GM21786 (cell line): ENCODE measurements at regions not wholly inside any gene's neighbourhood (a gene's known extent, or its start where the extent isn't known, plus 50 kb on each side); places are given as distances from the start of the nearest gene placed in this dataset.
"Not testable (repeated sequence)": the region's sequence is repeated elsewhere in the genome, so short reads cannot be mapped to it uniquely, and the experiment has no call there.

Experiments
- ATAC-seq: cut with Tn5 transposase; IDR thresholded peaks from one replicate; pipeline ENCODE4 v1.9.1; 2021; ENCODE audit not compliant: unreplicated experiment

DNA sequence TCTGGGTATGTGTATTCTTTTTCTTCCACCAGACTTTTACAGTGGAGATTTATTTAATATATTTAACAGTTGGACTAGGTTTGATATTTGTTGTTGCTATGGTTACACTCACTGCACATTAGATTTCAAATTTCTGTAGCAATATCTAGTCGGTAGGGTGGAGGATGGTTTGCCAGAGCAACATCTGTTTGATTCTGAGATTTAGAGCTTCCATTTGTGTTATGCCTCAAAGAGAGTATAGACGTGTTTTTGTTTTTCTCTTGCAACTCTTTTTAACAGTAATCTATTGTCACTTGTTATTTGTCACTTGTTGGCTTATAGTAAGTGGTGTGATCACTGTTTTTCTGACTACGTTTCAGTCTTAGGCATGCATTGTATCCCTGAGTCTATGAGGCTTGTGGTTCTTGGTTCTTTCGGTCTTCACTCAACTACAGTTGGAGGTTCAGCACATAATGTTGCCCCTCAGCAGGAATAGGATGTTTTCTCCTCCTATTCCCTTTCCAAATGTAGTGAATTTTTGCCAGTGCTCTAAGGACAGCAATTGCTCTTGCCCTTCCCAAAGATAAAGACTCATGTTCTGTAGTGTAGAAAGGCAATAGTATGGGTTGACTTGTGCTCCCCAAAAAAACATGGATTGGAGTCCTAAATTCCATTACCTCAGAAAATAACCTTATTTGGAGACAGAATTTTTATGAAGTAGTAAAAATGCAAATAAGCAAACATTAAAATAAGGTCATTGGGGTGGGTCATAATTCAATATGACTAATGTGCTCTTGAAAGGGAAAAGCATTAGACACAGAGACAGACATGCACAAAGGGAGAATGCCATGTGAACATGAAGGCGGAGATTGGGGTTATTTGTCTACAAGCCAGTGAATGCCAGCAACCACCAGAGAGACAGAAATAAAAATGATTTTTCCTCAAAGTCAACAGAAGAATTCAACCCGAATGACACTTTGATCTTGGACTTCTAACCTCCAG is 692.1 kb downstream of the DIPK2A start:
- ATAC-seq = no peak

DNA sequence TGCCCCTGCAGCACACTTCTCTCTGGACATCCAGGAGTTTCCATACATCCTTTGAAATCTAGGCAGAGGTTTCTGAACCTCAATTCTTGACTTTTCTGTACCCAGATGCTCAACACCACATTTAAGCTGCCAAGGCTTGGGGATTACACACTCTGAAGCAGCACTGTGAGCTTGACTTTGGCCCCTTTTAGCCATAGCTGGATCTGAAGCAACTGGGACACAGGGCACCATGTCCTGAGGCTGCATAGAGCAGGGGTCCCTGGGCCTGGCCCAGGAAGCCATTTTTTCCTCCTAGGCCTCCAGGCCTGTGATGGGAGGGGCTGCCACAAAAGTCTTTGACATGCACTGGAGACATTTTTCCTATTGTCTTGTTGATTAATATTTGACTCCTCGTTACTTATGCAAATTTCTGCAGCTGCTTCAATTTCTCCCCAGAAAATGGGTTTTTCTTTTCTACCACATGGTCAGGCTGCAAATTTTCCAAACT is 694.0 kb downstream of the DIPK2A start:
- no peak for ATAC-seq

DNA sequence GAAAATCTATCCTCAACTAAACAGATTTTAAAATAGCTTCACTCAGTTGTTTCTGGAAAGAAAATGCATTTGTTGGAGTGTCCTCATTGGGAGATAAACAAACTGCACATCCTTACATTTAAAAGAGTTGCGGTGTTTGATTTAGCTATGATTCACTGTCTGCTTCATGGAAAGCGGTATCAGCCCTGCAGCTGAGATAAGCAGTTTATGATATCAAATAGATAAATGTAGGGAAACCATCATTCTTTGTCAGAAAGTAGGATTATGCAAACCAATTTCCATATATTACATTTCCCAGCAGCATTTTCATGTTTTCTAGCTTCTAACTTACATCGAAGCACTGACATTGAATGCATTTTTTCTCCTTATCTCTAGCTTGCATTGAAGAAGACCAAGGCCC is 698.9 kb downstream of the DIPK2A start:
- ATAC-seq = no peak

DNA sequence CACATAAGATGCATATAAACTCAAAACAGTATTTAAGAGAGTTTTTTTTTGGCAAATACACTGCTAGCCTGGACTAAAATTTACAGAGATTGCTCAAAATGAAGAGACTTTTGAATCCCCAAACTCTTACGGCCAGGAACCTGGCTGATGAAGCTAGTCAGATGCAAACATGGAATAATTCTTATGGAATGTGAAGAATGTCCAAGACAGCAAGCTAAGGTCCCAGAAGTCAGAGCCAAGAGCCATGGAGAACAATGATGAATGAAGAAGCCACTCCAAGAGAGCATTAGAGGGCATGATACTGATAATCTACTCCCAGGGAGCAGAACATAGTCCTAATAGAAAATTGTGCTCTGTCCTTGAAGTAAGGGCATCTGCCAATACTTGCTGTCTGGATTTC is 705.5 kb downstream of the DIPK2A start:
- ATAC-seq = no peak

DNA sequence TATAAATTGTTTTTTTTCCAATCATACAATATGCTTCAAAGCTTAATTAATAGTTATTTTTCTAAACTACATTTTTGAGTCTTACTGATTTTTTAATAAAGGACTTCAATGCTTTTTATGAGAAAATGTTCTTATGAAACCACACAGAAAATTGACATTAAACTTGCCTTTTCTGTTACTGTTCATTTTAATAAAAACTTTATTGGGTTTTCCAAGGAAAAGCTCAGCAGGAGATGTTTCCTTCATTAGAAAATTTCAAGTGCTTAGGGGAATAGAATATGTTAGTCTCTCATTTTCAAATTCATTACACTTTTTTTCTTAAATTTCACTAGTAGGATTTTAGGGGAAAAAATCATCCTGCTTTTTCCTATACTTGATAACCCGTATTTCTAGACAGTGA is 711.4 kb downstream of the DIPK2A start:
- no peak for ATAC-seq

DNA sequence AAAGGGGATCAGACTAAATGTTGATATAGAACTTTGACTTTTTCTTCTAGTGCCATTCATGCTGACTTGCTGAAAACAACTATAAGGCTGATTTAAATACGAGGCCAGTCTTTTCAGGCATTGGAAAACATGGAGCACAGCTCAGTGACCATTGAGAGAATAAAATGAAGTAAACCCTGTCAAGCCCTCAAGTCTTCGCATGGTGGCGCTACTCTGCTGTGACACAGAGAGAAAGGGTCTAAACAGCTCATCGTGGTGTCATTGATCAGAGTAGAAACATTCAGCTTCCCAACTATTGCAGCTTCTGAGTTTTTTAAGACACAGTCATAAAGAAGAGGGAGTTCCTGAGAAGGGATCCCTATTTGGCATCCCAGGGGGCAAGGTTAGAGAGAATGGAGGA is 716.2 kb downstream of the DIPK2A start:
- no peak for ATAC-seq

DNA sequence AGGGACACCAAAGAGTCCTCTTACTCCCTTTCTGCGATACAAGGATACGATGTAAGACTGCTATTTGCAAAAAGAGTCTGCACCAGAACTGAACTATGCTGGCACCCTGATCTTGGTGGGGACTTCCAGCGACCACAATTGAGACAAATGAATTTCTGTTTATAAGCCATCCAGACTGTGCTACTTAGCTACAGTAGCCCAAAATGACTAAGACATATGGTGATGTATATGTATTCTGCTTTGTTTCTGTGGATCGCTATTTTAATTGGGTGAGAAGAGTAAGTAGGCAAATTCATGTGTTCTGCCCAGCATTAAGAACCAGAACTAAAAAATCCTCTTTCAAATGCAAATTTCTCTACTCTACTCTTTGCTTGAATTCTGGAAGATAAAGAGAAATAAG is 720.9 kb downstream of the DIPK2A start:
- no peak for ATAC-seq

DNA sequence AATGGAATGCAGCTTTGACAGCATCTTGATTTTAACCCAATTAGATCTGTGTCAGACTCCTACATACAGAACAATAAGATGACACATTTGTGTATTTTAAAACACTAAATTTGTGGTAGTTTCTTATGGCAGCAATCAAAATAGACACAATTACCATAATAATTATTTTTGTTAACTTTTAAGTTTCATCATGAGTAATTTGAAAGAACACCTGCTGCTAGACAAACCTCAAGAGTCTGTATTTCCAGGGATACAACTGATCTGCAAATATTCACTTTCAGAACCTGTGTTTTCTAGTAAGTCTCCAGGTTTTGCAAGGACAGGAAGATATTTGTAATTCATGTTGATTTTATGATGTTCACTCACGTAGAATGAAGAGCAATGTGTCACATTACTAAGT is 736.8 kb downstream of the DIPK2A start:
- ATAC-seq = no peak

DNA sequence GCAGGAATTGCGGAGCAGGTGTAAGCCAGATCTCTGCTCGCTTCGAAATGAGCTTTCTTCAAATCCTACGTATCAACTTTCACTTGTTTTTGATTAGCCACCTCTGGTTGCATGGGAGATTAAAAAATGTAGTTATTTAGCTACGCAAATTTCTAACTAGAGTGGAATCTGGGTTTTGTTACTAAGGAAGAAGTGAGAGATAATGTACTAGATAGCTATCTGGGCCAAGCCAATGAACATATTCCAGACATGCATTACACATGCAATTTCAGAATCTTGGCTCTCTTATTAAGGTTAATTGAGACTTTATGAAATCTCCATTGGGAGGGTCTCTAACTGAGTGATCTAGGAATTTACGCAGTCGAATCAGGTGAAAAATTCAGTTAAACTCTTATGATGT is 765.7 kb downstream of the DIPK2A start:
- ATAC-seq = no peak

DNA sequence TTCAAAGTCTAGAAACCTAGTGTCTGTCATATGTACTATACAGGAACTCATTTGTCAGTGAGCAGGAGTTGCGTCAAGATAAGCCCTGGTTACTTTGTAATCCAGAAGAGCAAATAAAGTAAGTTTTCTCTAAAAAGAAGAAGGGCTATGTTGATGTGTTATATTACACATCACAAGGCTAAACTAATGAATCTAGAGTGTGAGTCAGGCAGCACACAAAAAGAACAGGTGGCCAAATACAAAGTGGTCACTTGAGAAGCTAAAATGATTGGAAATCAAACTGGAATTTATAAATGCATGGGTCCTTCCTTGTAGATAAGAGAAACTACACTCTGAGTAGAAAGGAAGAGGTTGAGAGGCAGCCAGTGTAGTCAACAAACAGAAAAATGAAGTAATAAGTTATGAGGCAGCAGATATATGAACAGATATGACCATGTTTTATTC is 771.6 kb downstream of the DIPK2A start:
- ATAC-seq = no peak

DNA sequence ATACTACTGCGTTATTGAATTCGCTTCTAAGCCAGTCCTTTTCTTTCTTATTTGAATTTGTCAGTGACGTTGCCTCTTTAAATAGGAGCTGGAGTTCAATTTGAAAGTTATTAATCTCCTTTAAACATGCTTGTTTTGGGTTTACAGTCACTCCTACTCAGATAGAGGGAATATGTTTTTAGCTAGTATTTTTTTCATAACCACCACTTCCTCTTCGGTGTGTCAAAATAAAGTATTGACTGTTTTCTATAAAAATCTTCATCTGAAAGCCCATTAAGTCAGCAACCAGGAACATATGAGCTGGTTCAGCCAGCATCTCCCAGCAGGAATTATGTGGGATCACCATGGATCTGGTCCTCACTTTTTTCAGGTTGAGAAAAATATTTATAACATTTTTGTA is 772.9 kb downstream of the DIPK2A start:
- ATAC-seq = no peak

DNA sequence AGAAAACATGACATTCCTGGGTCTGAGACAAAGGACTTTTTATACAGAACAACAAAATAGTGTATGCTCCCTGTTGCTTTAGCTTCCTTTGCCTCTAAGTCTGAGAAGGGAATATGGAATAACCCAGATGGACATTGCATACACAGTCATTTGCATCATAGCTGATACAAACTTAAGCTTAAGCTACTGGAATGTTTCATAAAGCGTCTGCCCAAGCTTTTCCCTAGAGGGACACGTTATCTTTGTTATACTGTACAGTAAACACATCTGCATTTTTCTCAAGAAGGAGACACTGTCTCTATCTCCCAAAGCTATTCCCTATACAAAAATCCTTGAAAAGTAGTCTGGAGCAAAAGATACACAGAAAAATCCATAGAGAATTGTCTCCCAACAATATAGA is 775.0 kb downstream of the DIPK2A start:
- no peak for ATAC-seq

DNA sequence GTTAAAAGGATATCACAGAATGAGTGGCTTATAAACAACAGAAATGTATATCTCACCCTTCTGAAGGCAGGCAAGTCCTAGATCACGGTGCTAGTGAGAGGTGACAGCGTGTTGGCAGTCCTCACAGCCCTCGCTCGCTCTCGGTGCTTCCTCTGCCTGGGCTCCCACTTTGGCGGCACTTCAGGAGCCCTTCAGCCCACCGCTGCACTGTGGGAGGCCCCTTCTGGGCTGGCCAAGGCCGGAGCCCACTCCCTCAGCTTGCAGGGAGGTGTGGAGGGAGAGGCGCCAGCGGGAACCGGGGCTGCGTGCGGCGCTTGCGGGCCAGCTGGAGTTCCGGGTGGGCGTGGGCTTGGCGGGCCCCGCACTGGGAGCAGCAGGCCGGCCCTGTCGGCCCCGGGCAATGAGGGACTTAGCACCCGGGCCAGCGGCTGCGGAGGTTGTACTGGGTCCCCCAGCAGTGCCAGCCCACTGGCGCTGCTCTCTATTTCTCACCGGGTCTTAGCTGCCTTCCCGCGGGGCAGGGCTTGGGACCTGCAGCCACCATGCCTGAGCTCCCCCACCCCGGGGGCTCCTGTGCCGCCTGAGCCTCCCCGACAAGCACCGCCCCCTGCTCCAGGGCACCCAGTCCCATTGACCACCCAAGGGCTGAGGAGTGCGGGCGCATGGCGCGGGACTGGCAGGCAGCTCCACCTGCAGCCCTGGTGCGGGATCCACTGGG is 778.1 kb downstream of the DIPK2A start:
- not testable (repeated sequence) for ATAC-seq

DNA sequence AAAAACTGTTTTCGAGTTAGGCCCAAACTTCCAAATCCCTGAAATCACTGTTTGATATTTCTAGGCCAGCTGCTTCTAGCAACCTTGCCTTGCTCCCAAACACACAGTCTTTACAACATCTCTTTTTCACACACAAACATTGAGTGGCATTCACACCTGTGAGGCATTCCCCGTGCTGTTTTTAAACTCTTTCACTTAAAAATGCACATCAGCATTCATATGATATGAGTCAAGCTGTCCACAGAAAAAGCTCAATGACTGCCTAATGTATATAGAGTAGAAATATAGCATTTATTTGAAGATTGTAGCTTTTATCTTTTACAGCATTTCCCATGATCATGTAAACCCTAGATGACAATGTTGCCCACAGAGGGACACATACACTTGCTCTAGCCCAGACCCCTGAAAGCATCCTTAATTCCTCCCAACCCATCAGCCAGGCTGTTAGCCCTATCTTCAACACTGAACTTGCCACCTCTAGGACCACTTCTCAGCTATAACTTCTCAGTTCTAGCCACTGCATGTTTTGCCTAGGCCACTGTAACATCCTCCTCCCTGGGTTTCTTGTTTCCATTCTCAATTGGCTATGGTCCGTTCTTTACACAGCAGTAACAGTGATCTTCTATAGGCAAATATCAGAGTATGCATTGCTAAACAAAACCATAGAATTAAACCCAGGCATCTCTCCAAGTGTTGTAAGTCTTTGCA is 782.6 kb downstream of the DIPK2A start:
- ATAC-seq = no peak

DNA sequence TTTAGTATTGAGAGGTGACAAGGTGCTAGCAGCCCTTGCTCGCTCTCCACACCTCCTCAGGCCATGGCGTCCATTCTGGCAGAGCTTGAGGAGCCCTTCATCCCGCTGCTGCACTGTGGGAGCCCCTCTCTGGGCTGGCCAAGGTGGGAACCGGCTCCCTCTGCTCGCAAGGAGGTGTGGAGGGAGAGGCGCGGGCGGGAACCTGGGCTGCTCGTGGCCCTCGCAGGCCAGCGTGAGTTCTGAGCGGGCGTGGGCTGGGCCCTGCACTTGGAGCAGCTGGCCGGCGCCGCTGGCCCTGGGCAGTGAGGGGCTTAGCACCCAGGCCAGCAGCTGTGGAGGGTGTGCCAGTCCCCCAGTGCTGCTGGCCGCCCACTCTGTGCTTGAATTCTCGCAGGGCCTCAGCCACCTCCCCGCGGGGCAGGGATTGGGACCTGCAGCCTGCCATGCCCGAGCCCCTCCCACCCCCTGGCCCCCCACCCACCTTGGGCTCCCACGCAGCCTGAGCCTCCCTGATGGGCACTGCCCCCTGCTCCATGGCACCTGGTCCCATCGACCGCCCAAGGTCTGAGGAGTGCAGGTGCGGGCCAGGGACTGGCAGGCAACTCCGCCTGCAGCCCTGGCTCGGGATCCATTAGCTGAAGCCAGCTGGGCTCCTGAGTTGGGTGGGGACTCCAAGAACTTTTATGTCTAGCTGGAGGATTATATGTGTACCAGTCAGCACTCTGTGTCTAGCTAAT is 785.2 kb downstream of the DIPK2A start:
- no peak for ATAC-seq

DNA sequence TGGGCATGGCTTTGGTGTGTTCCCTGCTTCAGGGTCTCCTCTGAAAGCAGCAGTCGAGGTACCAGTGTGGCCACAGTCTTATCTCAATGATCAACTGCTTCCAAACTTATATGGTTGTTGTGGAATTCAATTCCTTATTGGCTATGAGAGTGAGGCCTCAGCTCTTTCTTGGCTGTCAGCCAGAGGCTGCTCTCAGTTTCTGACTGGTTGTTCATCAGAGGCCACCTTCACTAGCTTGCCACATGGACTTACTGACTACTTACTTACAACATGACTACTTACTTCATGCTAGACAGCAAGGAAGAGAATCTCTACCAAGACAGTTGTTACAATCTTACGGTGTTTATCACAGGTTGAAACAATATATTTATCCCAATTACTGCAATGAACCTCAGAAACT is 789.2 kb downstream of the DIPK2A start:
- ATAC-seq = no peak

DNA sequence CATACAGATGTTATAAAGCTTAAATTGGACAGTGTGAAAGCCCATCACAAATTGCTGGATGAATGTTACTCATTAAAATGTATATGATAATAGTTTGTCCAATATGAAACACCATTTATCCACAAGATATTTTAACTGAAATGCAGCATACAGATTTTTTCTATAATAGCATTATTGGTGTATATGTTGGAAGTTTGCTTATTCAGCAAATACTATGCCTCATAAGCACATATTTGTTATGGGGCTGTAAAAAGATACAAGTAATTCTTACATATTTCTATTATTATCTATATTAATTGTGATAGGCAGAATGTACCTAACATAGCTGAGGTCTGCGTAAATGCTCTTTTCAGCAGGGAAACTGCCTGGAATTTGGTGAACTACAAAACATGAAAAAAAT is 790.5 kb downstream of the DIPK2A start:
- no peak for ATAC-seq

DNA sequence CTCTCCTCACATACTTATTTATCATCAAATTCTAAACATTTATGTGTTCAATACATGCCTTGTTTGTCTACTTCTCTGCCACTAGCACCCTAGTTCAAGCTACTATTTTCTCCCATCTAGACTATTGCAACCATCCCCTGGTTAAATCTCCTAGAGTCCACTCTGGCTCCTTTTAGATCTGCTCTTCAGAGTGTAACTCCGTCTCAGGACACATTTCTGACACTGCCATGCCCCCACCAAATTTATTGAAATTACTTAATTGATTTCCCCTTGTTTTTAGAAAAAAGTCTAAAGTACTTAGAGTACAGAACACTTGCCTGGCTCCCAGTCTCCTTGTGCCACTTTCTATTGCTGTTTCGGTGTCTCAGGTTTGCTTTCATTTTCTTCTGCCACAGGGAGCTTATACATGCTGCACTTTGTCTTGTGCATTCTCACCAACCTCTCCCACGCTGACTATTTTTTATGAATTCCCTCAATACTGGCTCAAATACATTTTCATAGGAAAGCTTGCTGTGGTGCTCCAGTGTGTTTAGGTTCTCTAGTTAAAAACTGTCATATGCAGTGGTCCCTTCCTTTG is 792.3 kb downstream of the DIPK2A start:
- ATAC-seq = peak; percentile 95

DNA sequence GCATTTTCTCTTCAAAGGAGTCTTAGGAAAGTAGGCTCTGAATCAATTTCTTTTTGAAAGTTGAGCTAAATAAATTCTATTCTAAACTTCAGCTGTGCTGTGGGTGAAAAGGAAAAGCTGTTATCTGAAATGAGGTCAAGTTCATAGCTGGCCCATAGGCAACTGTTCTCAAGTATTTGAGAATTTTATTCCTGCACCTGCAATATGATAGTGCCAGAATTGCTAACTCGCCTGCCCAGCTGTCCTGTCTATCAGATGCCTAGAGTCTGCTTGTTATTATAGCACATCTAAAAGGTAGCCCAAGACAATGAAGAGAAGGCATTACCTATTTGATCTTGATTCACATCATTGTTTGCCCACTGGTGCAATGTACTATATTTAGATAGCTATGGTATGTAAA is 798.7 kb downstream of the DIPK2A start:
- ATAC-seq = no peak

DNA sequence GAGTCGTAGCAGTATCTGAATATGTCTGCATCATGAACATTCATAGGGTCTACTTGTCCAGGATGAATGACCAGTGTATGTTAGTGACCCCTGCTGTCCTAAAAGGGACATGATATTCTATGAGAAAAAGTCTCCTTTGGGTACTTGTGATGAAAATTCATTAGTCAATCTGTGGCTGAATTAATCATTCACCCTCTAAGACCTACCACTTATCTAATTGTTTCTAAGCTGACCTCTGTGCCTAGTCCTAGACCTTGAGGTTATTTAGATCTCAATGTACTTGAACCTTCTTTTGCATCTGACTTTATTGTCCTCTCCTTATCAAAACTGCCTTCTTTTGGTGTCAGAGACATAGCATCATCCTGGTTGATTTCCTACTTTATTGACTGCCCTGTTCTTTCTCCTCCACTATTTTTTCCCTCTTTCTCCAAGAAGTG is 799.3 kb downstream of the DIPK2A start:
- ATAC-seq = peak; percentile 55
